ENCODE measurements at regions not wholly inside any gene's neighbourhood (a gene's known extent, or its start where the extent isn't known, plus 50 kb on each side); places are given as distances from the start of the nearest gene placed in this dataset.

GRCh38 chr15:94177112-94177511, 54.2 kb upstream of the MCTP2 start:
- DNase-seq = no peak

GRCh38 chr15:94175420-94175819, 55.9 kb upstream of the MCTP2 start:
- DNase-seq = no peak

- DNase-seq = no peak
These were observed 57.0 kb upstream of the MCTP2 start for GRCh38 chr15:94174399-94174802.

- DNase-seq = no peak
These were observed 63.1 kb upstream of the MCTP2 start for GRCh38 chr15:94168250-94168649.

- DNase-seq = no peak
These were observed 66.4 kb upstream of the MCTP2 start for GRCh38 chr15:94164971-94165370.

- peak; percentile 38 for DNase-seq
These were observed 67.1 kb upstream of the MCTP2 start for GRCh38 chr15:94164202-94164807.

- no peak for DNase-seq
These were observed 68.4 kb upstream of the MCTP2 start for GRCh38 chr15:94162939-94163338.

- DNase-seq = no peak
These were observed 77.1 kb upstream of the MCTP2 start for GRCh38 chr15:94154255-94154654.

GRCh38 chr15:94145046-94145445, 86.3 kb upstream of the MCTP2 start:
- DNase-seq = no peak

GRCh38 chr15:94141802-94142201, 89.6 kb upstream of the MCTP2 start:
- no peak for DNase-seq

- DNase-seq = no peak
These were observed 95.7 kb upstream of the MCTP2 start for GRCh38 chr15:94135486-94136147.

GRCh38 chr15:94131875-94132274, 99.5 kb upstream of the MCTP2 start:
- DNase-seq = no peak

GRCh38 chr15:94130504-94130903, 100.9 kb upstream of the MCTP2 start:
- DNase-seq = no peak

- DNase-seq = no peak
These were observed 104.4 kb upstream of the MCTP2 start for GRCh38 chr15:94127006-94127405.

GRCh38 chr15:94125698-94126097, 105.7 kb upstream of the MCTP2 start:
- DNase-seq = no peak

- DNase-seq = no peak
These were observed 106.2 kb upstream of the MCTP2 start for GRCh38 chr15:94125156-94125555.

GRCh38 chr15:94122516-94122915, 108.8 kb upstream of the MCTP2 start:
- no peak for DNase-seq

GRCh38 chr15:94119923-94120775, 111.2 kb upstream of the MCTP2 start:
- peak; percentile 6 for DNase-seq

GRCh38 chr15:94119298-94119811, 112.0 kb upstream of the MCTP2 start:
- DNase-seq = no peak

GRCh38 chr15:94110476-94111130, 120.8 kb upstream of the MCTP2 start:
- no peak for DNase-seq

- DNase-seq = no peak
These were observed 123.7 kb upstream of the MCTP2 start for GRCh38 chr15:94107652-94108051.

GRCh38 chr15:94105760-94106159, 125.6 kb upstream of the MCTP2 start:
- no peak for DNase-seq

- no peak for DNase-seq
These were observed 130.5 kb upstream of the MCTP2 start for GRCh38 chr15:94100863-94101262.

All from activated T-cell treated with anti-CD3 and anti-CD28 coated beads for 4 hours (primary cell).